ENCODE measurements at regions not wholly inside any gene's neighbourhood (a gene's known extent, or its start where the extent isn't known, plus 50 kb on each side); places are given as distances from the start of the nearest gene placed in this dataset.
A peak's percentile ranks its signal among the peaks of the same experiment; 100 is the strongest.

- peak; percentile 81 for DNase-seq
- Histone ChIP-seq H3K27ac (ENCODE audit: low read depth in 2 of 2, low read length in 1 of 2) (peak overlapping the region in 1 of 2 experiments; percentile 97; a peak in 3 of 4 replicates), H3F3A (replicated peaks; ENCODE audit: insufficient read depth) (peaks cover 14% of the 10 kb centered on the region), H3K4me2 (peak overlapping the region; percentile 85), H3K4me3 (ENCODE audit: low read depth in 2 of 2, low read length in 1 of 2) (peak overlapping the region; percentile 75 to 93), H4K20me1 (ENCODE audit: insufficient read depth) (no peaks in the 10 kb centered on the region), H3K4me1 (ENCODE audit: control insufficient read depth in 1 of 2, insufficient read depth in 2 of 2, low read depth in 1 of 2, low read length in 1 of 2) (peaks cover 0 to 21% of the 10 kb centered on the region in 2 experiments; a peak in 2 of 4 replicates), H3K9me2 (no peaks in the 10 kb centered on the region), H3K9ac (peak overlapping the region; percentile 53; the same call in 1 of the 2 replicates), H3K79me2 (ENCODE audit: insufficient read depth) (no peaks in the 10 kb centered on the region), H3K27me3 (ENCODE audit: insufficient read depth) (peaks cover 7% of the 10 kb centered on the region; the same call in 1 of the 2 replicates), H2AFZ (ENCODE audit: low read depth) (peak overlapping the region; percentile 86), H3K36me3 (replicated peaks in 1 of 2; ENCODE audit: control insufficient read depth in 1 of 2, insufficient read depth in 2 of 2, low read length in 1 of 2) (no peaks in the 10 kb centered on the region), H3K9me3 (no peaks in the 10 kb centered on the region)
- ChIA-PET CTCF (interaction anchor here (1.0 to 2.3 kb wide), 9 partner anchors 10 to 272 kb away, joined by 3 to 13 read pairs (median 6); partner anchors contain the start of gene KCTD1), POLR2A (interaction anchor here (1.0 kb wide), 2 partner anchors 31 to 101 kb away, joined by 3 read pairs; no protein-coding TSS in a partner anchor)
- WGBS (ENCODE audit: low lambda C conversion rate): 1% methylated on average over 31 of the region's 58 CpGs
- TF ChIP-seq NFIC (IDR thresholded peaks at IDR 0.05; ENCODE audit: borderline replicate concordance) (no peak), NRF1 (IDR thresholded peaks at IDR 0.05; ENCODE audit: low read depth, low read length) (no peak), TEAD4 (IDR thresholded peaks at IDR 0.05; ENCODE audit: borderline replicate concordance, insufficient read depth) (no peak), CHD2 (IDR thresholded peaks at IDR 0.05; ENCODE audit: low read length, partially characterized antibody) (peak; percentile 6), REST (IDR thresholded peaks at IDR 0.05; ENCODE audit: low read depth, low read length) (no peak), USF2 (IDR thresholded peaks at IDR 0.05; ENCODE audit: borderline replicate concordance, low read depth, low read length) (no peak), FOSL2 (IDR thresholded peaks at IDR 0.05; ENCODE audit: borderline replicate concordance, low read depth) (no peak), MXI1 (IDR thresholded peaks at IDR 0.05; ENCODE audit: low read depth, low read length) (no peak; the same call in 1 of the 2 replicates), IRF3 (IDR thresholded peaks at IDR 0.05; ENCODE audit: low read depth, low read length) (no peak), RCOR1 (IDR thresholded peaks at IDR 0.05; ENCODE audit: low read length) (no peak), FOXM1 (IDR thresholded peaks at IDR 0.05; ENCODE audit: low read depth) (no peak), RXRA (IDR thresholded peaks at IDR 0.05; ENCODE audit: borderline replicate concordance, low read depth) (no peak), USF1 (IDR thresholded peaks at IDR 0.05; ENCODE audit: borderline replicate concordance, low read depth) (no peak), TCF12 (IDR thresholded peaks at IDR 0.05) (0 out of 2 replicates have a peak, but pooled peaks have one; percentile 2), FOXJ3 (CRISPR knock-in tag; IDR thresholded peaks at IDR 0.05) (no peak), GATA2 (CRISPR knock-in tag; IDR thresholded peaks at IDR 0.05) (0 out of 2 replicates have a peak, but pooled peaks have one; percentile 21), PBX3 (IDR thresholded peaks at IDR 0.05) (no peak), MAX (IDR thresholded peaks at IDR 0.05; ENCODE audit: low read depth) (no peak; the same call in 1 of the 2 replicates), JUND (IDR thresholded peaks at IDR 0.05) (no peak), ELF1 (IDR thresholded peaks at IDR 0.05) (no peak), SMC3 (IDR thresholded peaks at IDR 0.05; ENCODE audit: low read depth, low read length) (no peak), SIN3A (IDR thresholded peaks at IDR 0.05; ENCODE audit: borderline replicate concordance, low read depth, low read length) (no peak), EP300 (IDR thresholded peaks at IDR 0.05; ENCODE audit: borderline replicate concordance in 1 of 2, low read depth in 1 of 2, low read length in 1 of 2) (no peak), RAD21 (IDR thresholded peaks at IDR 0.05; ENCODE audit: low read length) (no peak), POLR2AphosphoS5 (IDR thresholded peaks at IDR 0.05; ENCODE audit: low read depth, low read length) (no peak), RFX5 (IDR thresholded peaks at IDR 0.05; ENCODE audit: low read length) (no peak)
Observed at GRCh38 chr18:26655525-26656430, 107.4 kb upstream of the KCTD1 start.

Measured in SK-N-SH (cell line).